ENCODE measurements at regions not wholly inside any gene's neighbourhood (a gene's known extent, or its start where the extent isn't known, plus 50 kb on each side); places are given as distances from the start of the nearest gene placed in this dataset.

DNA sequence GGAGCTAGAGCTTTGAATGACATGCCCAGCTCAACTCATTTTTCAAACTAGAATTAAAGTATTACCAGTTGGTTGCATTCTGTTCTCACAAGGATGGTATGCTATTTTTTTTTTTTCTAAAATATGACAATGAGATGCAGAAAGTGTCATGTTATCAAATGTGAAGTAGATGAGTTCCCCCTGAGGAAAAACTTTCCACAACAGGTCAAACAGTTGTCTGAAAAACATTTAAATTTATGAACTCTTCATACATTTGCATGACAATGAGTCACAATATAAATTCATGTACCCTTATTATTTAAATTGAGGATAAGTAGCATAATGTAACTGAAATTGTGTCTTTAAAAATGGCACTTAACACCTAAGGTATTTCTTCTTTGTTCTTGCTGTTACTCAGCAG lies 1720.5 kb upstream of the NUDT12 start:
- no peaks in the 10 kb centered on the region for H3K36me3 ChIP-seq
- no peaks in the 10 kb centered on the region for H3K27me3 ChIP-seq (ENCODE audit: low read depth)
- TF ChIP-seq CTCF (IDR thresholded peaks at IDR 0.05; ENCODE audit: borderline replicate concordance): no peak
- H3K4me1 ChIP-seq: no peaks in the 10 kb centered on the region
- no peak overlapping the region for H3K27ac ChIP-seq (replicated peaks)
- no peak for DNase-seq
- no peak overlapping the region for H3K4me3 ChIP-seq
- no peaks in the 10 kb centered on the region for H3K9me3 ChIP-seq (replicated peaks)
- intact Hi-C loops (cut with micrococcal nuclease): no loop called here

- no peaks in the 10 kb centered on the region for H3K4me1 ChIP-seq
- intact Hi-C loops (cut with micrococcal nuclease): no loop called here
These were observed 1711.5 kb upstream of the NUDT12 start for GRCh38 chr5:105274079-105274478.

DNA sequence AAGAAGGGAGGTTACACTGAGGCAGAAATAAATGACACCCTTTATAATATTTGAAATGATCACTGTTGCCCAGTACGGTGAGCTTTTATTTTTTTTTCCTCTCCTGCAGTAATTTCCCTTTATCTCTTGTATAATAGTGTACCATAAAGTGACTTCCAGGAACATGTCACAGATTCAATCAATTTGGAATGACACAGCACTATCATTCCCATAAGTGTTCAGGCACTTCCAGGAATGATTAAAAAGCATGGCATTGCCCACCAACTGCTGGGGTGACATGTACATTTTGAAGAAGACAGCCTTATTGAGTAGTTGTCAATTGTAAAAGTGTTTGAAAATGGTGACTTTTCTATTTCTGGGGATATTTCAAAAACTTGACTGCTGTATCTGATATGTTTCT lies 1700.9 kb upstream of the NUDT12 start:
- H3K27ac ChIP-seq (replicated peaks): no peak overlapping the region
- H3K27me3 ChIP-seq (ENCODE audit: low read depth): no peaks in the 10 kb centered on the region
- H3K4me1 ChIP-seq: no peaks in the 10 kb centered on the region
- intact Hi-C loops (cut with micrococcal nuclease): no loop called here
- no peaks in the 10 kb centered on the region for H3K9me3 ChIP-seq (replicated peaks)
- no peak for DNase-seq
- H3K4me3 ChIP-seq: no peak overlapping the region
- no peak for TF ChIP-seq CTCF (IDR thresholded peaks at IDR 0.05; ENCODE audit: borderline replicate concordance)
- H3K36me3 ChIP-seq: no peaks in the 10 kb centered on the region

More at GRCh38 chr5:105274079-105274478, 1711.5 kb upstream of the NUDT12 start:
- no peak overlapping the region for H3K4me3 ChIP-seq
- no peaks in the 10 kb centered on the region for H3K9me3 ChIP-seq (replicated peaks)
- no peak for DNase-seq
- no peak for TF ChIP-seq CTCF (IDR thresholded peaks at IDR 0.05; ENCODE audit: borderline replicate concordance)
- H3K36me3 ChIP-seq: no peaks in the 10 kb centered on the region
- no peaks in the 10 kb centered on the region for H3K27me3 ChIP-seq (ENCODE audit: low read depth)
- H3K27ac ChIP-seq (replicated peaks): no peak overlapping the region

DNA sequence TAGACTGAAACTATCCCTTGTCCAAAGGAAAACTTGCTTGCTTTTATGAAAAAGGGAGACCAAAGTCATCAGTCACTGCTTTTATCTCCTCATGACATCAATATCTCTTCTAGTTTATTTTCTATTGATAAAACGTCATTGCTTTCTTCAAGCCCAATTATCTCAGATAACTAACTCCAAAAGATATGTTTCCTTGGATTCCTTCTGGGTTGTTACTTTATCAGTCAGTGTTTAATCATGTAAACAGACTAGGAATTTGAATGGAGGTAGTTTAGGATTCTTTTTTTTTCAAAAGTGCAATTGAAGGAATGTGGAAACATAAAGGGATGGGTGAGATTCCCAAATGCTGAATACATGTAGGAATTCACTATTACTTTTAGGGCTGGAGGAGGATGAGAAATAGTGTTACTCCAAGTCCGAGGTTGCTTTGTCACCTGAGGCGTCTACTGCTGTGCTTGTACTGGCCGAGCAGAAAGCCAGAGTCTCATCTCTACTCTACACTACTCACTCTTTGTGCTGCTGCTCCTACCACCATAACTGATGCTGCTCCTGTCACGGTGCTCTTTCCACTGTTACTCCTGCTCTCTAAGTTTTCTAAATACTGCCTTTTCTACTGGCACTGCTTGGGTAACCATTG lies 1697.1 kb upstream of the NUDT12 start:
- intact Hi-C loops (cut with micrococcal nuclease): no loop called here
- no peak overlapping the region for H3K4me3 ChIP-seq

DNA sequence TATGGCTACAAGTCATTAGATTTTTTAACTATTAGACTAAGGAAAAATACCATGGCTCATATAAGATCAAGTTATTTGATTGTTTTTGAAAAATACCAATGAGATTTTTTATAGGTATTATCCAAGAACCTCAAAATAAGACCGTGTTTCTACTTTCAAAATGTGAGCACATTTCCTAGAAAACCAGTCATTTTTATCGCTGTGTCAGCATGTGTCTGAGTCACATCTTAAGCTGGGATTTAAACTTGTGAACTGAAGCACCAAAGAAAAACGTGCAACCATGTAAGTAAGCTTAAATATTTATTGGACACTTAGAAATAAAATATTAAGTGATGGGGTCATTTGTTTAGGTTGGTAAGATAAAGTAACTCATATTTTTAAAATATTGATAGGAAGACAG lies 1676.0 kb upstream of the NUDT12 start:
- Histone ChIP-seq H3K27me3 (ENCODE audit: low read depth) (no peaks in the 10 kb centered on the region), H3K27ac (replicated peaks) (no peak overlapping the region), H3K4me1 (no peaks in the 10 kb centered on the region), H3K4me3 (no peak overlapping the region), H3K9me3 (replicated peaks) (no peaks in the 10 kb centered on the region), H3K36me3 (no peaks in the 10 kb centered on the region)
- TF ChIP-seq CTCF (IDR thresholded peaks at IDR 0.05; ENCODE audit: borderline replicate concordance): no peak
- intact Hi-C loops (cut with micrococcal nuclease): no loop called here
- no peak for DNase-seq

More for the DNA sequence above, 1697.1 kb upstream of the NUDT12 start:
- Histone ChIP-seq H3K27me3 (ENCODE audit: low read depth) (no peaks in the 10 kb centered on the region), H3K36me3 (no peaks in the 10 kb centered on the region), H3K9me3 (replicated peaks) (no peaks in the 10 kb centered on the region), H3K4me1 (no peaks in the 10 kb centered on the region), H3K27ac (replicated peaks) (no peak overlapping the region)
- no peak for DNase-seq
- TF ChIP-seq CTCF (IDR thresholded peaks at IDR 0.05; ENCODE audit: borderline replicate concordance): no peak

All from left ventricle myocardium inferior (tissue), 1 donor.